Cardiac muscle cell (in vitro differentiated cells and primary cell): ENCODE measurements at regions not wholly inside any gene's neighbourhood (a gene's known extent, or its start where the extent isn't known, plus 50 kb on each side); places are given as distances from the start of the nearest gene placed in this dataset.

Experiments used
- DNase-seq, 2 donors: peaks; one replicate each; pipeline versions ENCODE4 v3.0.0 to v3.0.0-alpha.2; 2010 to 2017; ENCODE audit warnings: low read depth in 1 of 2, low spot score in 1 of 2
- H3K27ac ChIP-seq: fragments of 200-600 bp; sonication (generic); 2 replicates; pipeline ENCODE4 v1.5.1; 2016
- H3K27me3 ChIP-seq: fragments of 200-600 bp; sonication (generic); 2 replicates; pipeline ENCODE4 v1.6.0; 2016; ENCODE audit warnings: control low read depth
- H3K36me3 ChIP-seq: fragments of 200-600 bp; sonication (generic); 2 replicates; pipeline ENCODE4 v1.5.1; 2016; ENCODE audit warnings: control low read depth
- H3K4me1 ChIP-seq: fragments of 200-600 bp; sonication (generic); 2 replicates; pipeline ENCODE4 v1.8.1; 2017; ENCODE audit warnings: low read depth, mild to moderate bottlenecking, mixed run types
- H3K4me3 ChIP-seq: fragments of 200-600 bp; sonication (generic); 2 replicates; pipeline ENCODE4 v1.5.1; 2016; ENCODE audit warnings: mild to moderate bottlenecking
- H3K9me3 ChIP-seq: fragments of 200-600 bp; sonication (generic); 2 replicates; pipeline ENCODE4 v1.5.1; 2017; ENCODE audit warnings: low read depth, mild to moderate bottlenecking, control low read depth
- TF ChIP-seq, protein P1 (sequence below): IDR thresholded peaks from 2 replicates; pipeline ENCODE4 v1.5.1; 2012; ENCODE audit warnings: low read depth, mild to moderate bottlenecking, low read length

DNA sequence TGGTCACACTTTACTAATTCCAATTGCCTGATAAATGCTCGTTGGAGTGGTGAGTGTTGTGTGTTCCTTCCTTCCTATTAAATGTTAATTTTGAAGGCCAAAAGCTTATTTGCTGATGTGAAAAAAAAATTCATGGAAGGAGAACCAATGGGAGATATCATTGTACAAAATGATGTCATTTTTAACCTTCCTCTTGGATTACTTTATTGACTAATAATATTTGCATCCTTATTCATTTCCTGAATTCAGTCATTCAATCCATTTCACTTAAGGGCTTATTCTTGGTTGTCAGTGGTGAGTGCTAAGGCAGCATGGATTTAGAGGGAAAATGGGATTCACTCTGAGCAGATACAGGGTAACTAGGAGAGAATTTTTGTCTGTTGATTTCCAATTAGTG is 216.0 kb upstream of the HTR2A start:
- TF ChIP-seq, protein P1, sequence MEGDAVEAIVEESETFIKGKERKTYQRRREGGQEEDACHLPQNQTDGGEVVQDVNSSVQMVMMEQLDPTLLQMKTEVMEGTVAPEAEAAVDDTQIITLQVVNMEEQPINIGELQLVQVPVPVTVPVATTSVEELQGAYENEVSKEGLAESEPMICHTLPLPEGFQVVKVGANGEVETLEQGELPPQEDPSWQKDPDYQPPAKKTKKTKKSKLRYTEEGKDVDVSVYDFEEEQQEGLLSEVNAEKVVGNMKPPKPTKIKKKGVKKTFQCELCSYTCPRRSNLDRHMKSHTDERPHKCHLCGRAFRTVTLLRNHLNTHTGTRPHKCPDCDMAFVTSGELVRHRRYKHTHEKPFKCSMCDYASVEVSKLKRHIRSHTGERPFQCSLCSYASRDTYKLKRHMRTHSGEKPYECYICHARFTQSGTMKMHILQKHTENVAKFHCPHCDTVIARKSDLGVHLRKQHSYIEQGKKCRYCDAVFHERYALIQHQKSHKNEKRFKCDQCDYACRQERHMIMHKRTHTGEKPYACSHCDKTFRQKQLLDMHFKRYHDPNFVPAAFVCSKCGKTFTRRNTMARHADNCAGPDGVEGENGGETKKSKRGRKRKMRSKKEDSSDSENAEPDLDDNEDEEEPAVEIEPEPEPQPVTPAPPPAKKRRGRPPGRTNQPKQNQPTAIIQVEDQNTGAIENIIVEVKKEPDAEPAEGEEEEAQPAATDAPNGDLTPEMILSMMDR, result no peak
- no peaks in the 10 kb centered on the region for H3K27me3 ChIP-seq
- H3K4me1 ChIP-seq, result peaks cover 10% of the 10 kb centered on the region
- DNase-seq, result no peak
- H3K36me3 ChIP-seq, result no peaks in the 10 kb centered on the region
- H3K9me3 ChIP-seq, result no peaks in the 10 kb centered on the region
- no peak overlapping the region for H3K27ac ChIP-seq
- no peak overlapping the region for H3K4me3 ChIP-seq

DNA sequence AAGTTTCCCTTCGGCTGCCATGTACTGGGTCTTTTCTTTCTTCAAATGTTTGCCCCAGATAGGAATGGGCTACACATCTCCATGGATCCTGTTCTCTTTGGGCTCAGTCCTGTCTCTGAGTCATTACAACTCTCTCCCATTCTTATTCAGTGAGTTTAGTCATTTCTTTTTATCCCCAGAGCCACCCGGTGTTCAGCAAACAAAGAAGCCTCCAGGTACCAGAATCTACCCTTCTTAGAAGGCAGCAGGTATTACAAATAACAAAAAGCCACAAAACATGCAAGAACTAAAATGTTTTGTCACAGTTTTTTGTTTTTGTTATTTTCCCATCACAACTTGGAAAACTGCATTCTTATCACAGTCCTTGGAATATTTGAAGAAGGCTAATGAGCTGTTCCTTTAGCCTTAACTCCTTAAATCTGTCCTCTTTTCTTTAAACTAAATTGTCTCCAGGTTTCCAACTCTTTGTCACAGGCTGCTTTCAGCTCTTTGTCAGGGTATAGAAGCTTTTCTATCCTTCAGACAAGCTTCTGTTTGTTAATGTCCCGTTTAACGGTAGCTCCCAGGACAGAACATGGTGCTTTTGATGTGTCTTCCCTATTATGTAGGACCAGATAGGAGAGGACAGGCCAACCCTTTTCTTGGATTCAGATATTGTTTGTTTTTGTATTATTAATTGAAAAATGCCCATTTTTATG is 215.5 kb upstream of the HTR2A start:
- H3K27me3 ChIP-seq, result no peaks in the 10 kb centered on the region
- H3K4me3 ChIP-seq, result no peak overlapping the region
- no peak for DNase-seq
- no peak overlapping the region for H3K27ac ChIP-seq
- H3K4me1 ChIP-seq, result peaks cover 10% of the 10 kb centered on the region
- H3K9me3 ChIP-seq, result no peaks in the 10 kb centered on the region
- TF ChIP-seq, protein P1, result no peak
- H3K36me3 ChIP-seq, result no peaks in the 10 kb centered on the region

DNA sequence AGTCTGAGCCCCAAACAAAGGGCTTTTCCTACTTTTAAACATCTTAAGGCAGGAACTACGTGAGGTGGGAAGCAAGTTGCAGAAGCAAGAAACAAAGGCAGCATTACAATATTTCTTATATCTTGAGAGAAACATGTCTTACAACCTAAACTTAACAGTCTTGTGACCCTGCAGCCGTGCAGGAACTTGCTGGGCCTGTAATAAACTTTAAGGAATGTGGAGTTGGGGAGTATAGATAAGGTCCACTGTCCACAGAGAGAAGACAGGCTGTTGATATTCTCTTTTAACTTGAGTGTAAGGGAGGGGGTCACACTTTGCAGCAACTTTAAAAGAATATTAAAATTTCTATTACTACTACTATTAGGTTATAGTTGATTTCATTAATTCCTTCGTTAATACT is 214.6 kb upstream of the HTR2A start:
- Histone ChIP-seq H3K27ac (peak overlapping the region; percentile 63), H3K9me3 (no peaks in the 10 kb centered on the region), H3K36me3 (no peaks in the 10 kb centered on the region), H3K4me1 (peaks cover 10% of the 10 kb centered on the region), H3K4me3 (no peak overlapping the region), H3K27me3 (no peaks in the 10 kb centered on the region)
- TF ChIP-seq, protein P1, result no peak
- DNase-seq, result peak; percentile 9 to 27

DNA sequence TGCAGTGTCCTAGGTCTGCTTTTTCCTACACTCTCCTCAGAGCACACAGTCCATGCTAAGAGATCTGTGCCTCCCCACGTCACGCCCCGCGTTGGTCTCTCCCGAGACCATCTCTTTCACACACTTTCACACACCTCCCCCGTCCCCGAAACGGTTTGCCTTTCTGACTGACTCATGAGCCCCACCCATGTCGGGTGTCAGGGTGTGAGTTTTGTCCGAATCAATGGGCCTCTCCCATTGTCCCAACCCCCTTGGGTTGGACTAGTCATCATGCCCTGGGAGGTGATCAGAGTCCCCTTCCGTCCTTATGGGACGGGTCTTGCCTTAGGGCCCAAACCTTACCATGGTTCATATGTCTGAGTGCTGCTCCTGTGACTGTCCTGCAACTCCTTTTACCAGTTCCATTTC is 214.0 kb upstream of the HTR2A start:
- Histone ChIP-seq H3K27me3 (no peaks in the 10 kb centered on the region), H3K9me3 (no peaks in the 10 kb centered on the region), H3K27ac (no peak overlapping the region), H3K36me3 (no peaks in the 10 kb centered on the region), H3K4me1 (peaks cover 10% of the 10 kb centered on the region), H3K4me3 (no peak overlapping the region)
- no peak for DNase-seq
- TF ChIP-seq, protein P1, result no peak

DNA sequence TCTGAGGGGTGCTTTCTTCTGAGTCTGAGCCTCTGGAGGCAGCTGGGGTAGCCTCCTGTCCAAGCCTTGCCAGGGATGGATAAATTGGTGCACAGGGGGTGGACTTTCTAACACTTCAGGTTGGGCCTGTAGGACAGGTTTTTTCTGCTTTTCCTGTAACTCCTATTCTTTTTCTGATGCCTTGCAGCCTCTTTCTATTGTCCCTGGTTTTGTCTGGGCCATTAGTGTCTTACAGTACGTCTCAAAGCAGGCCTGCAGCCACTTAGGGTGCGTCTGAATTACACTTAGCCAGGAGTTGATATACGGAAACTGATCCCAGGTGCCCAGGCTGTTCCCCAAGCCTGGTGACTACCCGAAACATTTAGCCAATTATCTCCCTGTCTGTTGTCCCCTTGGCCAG is 213.3 kb upstream of the HTR2A start:
- Histone ChIP-seq H3K9me3 (no peaks in the 10 kb centered on the region), H3K27ac (no peak overlapping the region), H3K27me3 (no peaks in the 10 kb centered on the region), H3K4me1 (peaks cover 10% of the 10 kb centered on the region), H3K36me3 (no peaks in the 10 kb centered on the region), H3K4me3 (no peak overlapping the region)
- TF ChIP-seq, protein P1, result no peak
- no peak for DNase-seq
